Central memory CD8-positive, alpha-beta T cell (primary cell): ENCODE measurements at regions not wholly inside any gene's neighbourhood (a gene's known extent, or its start where the extent isn't known, plus 50 kb on each side); places are given as distances from the start of the nearest gene placed in this dataset.
"Not testable (repeated sequence)": the region's sequence is repeated elsewhere in the genome, so short reads cannot be mapped to it uniquely, and the experiment has no call there.

Source experiments
- ATAC-seq: fragments of 150-1000 bp; cut with Tn5 transposase; replicated peaks from 2 replicates; pipeline ENCODE4 v1.10.0; 2022; ENCODE audit warnings: mild to moderate bottlenecking, moderate FRiP score, moderate number of reproducible peaks; ENCODE audit not compliant: poor library complexity, severe bottlenecking; ENCODE audit errors: extremely low read depth
- DNase-seq, 2 donors: peaks; one replicate each; pipeline ENCODE4 v3.0.0; 2021; ENCODE audit warnings: low spot score in 2 of 2
- H3K27ac Mint-ChIP-seq: one replicate; pipeline ENCODE4 v1.8.0; 2022; ENCODE audit warnings: low read depth, mild to moderate bottlenecking, moderate library complexity, mixed read lengths
- H3K27me3 Mint-ChIP-seq: one replicate; pipeline ENCODE4 v1.8.0; 2022; ENCODE audit warnings: mixed read lengths
- H3K36me3 Mint-ChIP-seq: one replicate; pipeline ENCODE4 v1.8.0; 2022; ENCODE audit warnings: mild to moderate bottlenecking, moderate library complexity, mixed read lengths; ENCODE audit not compliant: insufficient read depth
- H3K4me1 Mint-ChIP-seq: one replicate; pipeline ENCODE4 v1.8.0; 2022; ENCODE audit warnings: mixed read lengths
- H3K4me3 Mint-ChIP-seq: one replicate; pipeline ENCODE4 v1.8.0; 2022; ENCODE audit warnings: mild to moderate bottlenecking, moderate library complexity, mixed read lengths
- H3K9me3 Mint-ChIP-seq: one replicate; pipeline ENCODE4 v1.8.0; 2022; ENCODE audit warnings: mixed read lengths

GRCh38 chrY:25973746-25974145 is 351.8 kb downstream of the CDY1 start:
- H3K27ac Mint-ChIP-seq, H3K27me3 Mint-ChIP-seq, H3K36me3 Mint-ChIP-seq, H3K4me3 Mint-ChIP-seq, H3K9me3 Mint-ChIP-seq, DNase-seq, H3K4me1 Mint-ChIP-seq: not testable (repeated sequence)
- peak; percentile 65 for ATAC-seq

DNA sequence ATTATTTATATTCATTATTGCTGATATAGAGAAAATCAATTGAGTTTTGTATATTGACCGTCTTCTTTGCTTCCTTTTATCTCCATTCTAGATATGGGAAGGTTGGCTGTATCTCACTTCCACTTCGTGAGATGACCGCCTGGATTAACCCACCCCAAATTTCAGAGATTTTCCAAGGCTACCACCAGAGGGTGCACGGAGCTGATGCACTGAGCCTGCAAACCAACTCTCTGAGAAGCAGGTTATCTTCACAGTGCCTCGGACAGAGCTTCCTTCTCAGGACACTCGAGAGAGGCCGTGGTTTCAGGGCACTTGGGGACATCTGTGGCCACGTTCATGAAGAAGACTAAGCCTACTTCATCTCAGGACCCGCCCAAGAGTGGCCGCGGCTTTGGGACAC is 365.8 kb downstream of the CDY1 start:
- not testable (repeated sequence) for H3K9me3 Mint-ChIP-seq

DNA sequence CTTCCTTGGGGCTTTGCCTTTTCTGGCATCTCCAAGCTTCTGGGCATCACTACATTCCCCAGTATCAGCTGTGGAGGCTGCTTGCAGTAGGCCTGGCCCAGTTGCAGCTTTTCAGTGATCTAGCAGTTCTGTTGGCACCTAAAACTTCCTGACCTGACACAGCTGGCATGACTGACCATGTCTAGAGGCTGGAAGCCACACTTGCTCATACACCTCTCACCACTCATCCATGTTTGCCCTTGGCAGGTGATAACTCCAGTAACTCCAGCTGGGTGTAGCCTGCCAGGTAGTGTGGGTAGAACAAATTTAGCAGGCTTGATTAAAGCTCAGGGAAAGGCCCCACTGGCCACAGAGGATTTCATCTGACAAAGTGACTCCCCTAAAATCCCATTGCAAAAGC is 377.9 kb downstream of the CDY1 start:
- H3K9me3 Mint-ChIP-seq, H3K4me1 Mint-ChIP-seq, H3K27me3 Mint-ChIP-seq, DNase-seq, H3K4me3 Mint-ChIP-seq, ATAC-seq, H3K36me3 Mint-ChIP-seq, H3K27ac Mint-ChIP-seq: not testable (repeated sequence)

More for the DNA sequence above, 365.8 kb downstream of the CDY1 start:
- not testable (repeated sequence) for H3K36me3 Mint-ChIP-seq, H3K27ac Mint-ChIP-seq, DNase-seq, H3K27me3 Mint-ChIP-seq, ATAC-seq, H3K4me3 Mint-ChIP-seq, H3K4me1 Mint-ChIP-seq

DNA sequence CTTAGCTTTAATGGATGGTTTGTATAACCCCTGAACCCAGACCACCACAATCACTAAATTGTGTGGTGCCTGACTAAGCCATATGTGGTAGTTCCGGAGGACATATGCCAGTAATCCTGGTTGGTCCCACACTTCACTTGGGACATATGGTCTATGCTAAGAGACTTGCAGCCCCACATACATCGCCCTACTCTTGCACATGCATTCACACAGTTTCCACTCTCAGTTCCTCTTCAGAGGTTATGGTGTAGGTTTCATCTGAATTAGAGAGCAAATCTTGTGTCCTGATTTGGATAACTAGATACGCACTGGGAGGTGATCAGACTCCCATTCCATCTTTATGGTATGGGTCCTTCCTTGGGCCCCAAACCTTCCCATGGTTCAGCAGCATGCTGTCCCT is 425.4 kb downstream of the CDY1 start:
- ATAC-seq, H3K36me3 Mint-ChIP-seq, H3K4me3 Mint-ChIP-seq: not testable (repeated sequence)

GRCh38 chrY:26057949-26058348 is 436.0 kb downstream of the CDY1 start:
- not testable (repeated sequence) for H3K4me3 Mint-ChIP-seq, H3K4me1 Mint-ChIP-seq, DNase-seq, H3K36me3 Mint-ChIP-seq, H3K27me3 Mint-ChIP-seq, ATAC-seq, H3K9me3 Mint-ChIP-seq, H3K27ac Mint-ChIP-seq

More for the DNA sequence above, 425.4 kb downstream of the CDY1 start:
- H3K27me3 Mint-ChIP-seq, H3K27ac Mint-ChIP-seq, DNase-seq, H3K4me1 Mint-ChIP-seq, H3K9me3 Mint-ChIP-seq: not testable (repeated sequence)

GRCh38 chrY:26059229-26059628 is 437.3 kb downstream of the CDY1 start:
- not testable (repeated sequence) for H3K9me3 Mint-ChIP-seq, H3K27me3 Mint-ChIP-seq, H3K36me3 Mint-ChIP-seq, H3K4me1 Mint-ChIP-seq, H3K4me3 Mint-ChIP-seq, H3K27ac Mint-ChIP-seq, DNase-seq, ATAC-seq

- not testable (repeated sequence) for H3K4me3 Mint-ChIP-seq, H3K27ac Mint-ChIP-seq, H3K9me3 Mint-ChIP-seq, H3K36me3 Mint-ChIP-seq, H3K4me1 Mint-ChIP-seq, DNase-seq, H3K27me3 Mint-ChIP-seq
- peak; percentile 40 for ATAC-seq
Observed at GRCh38 chrY:26073167-26073566, 451.2 kb downstream of the CDY1 start.

DNA sequence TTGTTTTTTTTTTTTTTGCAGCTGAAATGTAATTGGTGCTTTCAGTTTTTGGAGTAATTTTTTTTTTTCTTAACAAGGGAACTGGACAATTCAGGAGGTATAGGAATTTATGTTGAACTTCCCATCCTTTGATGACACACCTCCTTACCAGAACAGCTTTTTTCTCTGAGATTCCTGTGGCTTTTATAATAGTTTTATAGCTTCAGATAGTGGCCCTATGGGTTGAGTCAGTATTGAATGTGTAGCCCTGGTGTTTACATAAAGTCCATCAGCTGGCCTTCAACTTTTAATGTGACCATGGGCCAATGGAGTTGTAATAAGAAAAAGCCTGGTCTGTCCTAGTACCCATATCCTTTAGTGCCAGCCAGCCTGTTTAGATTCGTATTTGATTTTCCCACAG is 457.5 kb downstream of the CDY1 start:
- H3K4me1 Mint-ChIP-seq, ATAC-seq, H3K27ac Mint-ChIP-seq, H3K36me3 Mint-ChIP-seq, H3K4me3 Mint-ChIP-seq, H3K9me3 Mint-ChIP-seq, DNase-seq, H3K27me3 Mint-ChIP-seq: not testable (repeated sequence)

GRCh38 chrY:26081266-26081665 is 459.3 kb downstream of the CDY1 start:
- not testable (repeated sequence) for DNase-seq, H3K36me3 Mint-ChIP-seq, H3K9me3 Mint-ChIP-seq, H3K4me1 Mint-ChIP-seq, H3K27me3 Mint-ChIP-seq, H3K4me3 Mint-ChIP-seq, H3K27ac Mint-ChIP-seq
- peak; percentile 43 for ATAC-seq

GRCh38 chrY:26087153-26087552 is 465.2 kb downstream of the CDY1 start:
- H3K27me3 Mint-ChIP-seq, H3K27ac Mint-ChIP-seq, DNase-seq, ATAC-seq, H3K9me3 Mint-ChIP-seq, H3K36me3 Mint-ChIP-seq, H3K4me3 Mint-ChIP-seq, H3K4me1 Mint-ChIP-seq: not testable (repeated sequence)
